Suprapubic skin (tissue), 4 donors: ENCODE measurements at regions not wholly inside any gene's neighbourhood (a gene's known extent, or its start where the extent isn't known, plus 50 kb on each side); places are given as distances from the start of the nearest gene placed in this dataset.

Source experiments
- DNase-seq, 2 donors: peaks; one replicate each; pipeline ENCODE4 v3.0.0-alpha.2; 2019; ENCODE audit warnings: low spot score in 2 of 2
- H3K27ac ChIP-seq: fragments of 200-600 bp; sonication (generic); one replicate; pipeline ENCODE4 v1.5.1; 2019
- H3K27me3 ChIP-seq: fragments of 200-600 bp; sonication (generic); one replicate; pipeline ENCODE4 v1.5.1; 2019
- H3K36me3 ChIP-seq: fragments of 200-600 bp; sonication (generic); one replicate; pipeline ENCODE4 v1.5.1; 2019
- H3K4me1 ChIP-seq: fragments of 200-600 bp; sonication (generic); one replicate; pipeline ENCODE4 v1.5.1; 2019
- H3K4me3 ChIP-seq: fragments of 200-600 bp; sonication (generic); one replicate; pipeline ENCODE4 v1.5.1; 2019; ENCODE audit warnings: mild to moderate bottlenecking
- H3K9me3 ChIP-seq: fragments of 200-600 bp; sonication (generic); one replicate; pipeline ENCODE4 v1.5.1; 2019
- EP300 ChIP-seq: sonication (generic); formaldehyde crosslinking; IDR thresholded peaks from one replicate; pipeline ENCODE4 v1.6.1; 2017; ENCODE audit warnings: antibody characterized with exemption
- POLR2A ChIP-seq, 2 donors: fragments of 450-650 bp; IDR thresholded peaks; one replicate each; pipeline ENCODE4 v1.6.1; 2017; ENCODE audit warnings: antibody characterized with exemption in 2 of 2, mild to moderate bottlenecking in 2 of 2, moderate library complexity in 2 of 2
- POLR2AphosphoS5 ChIP-seq, 3 donors: sonication (generic); formaldehyde crosslinking; IDR thresholded peaks; one replicate each; pipeline ENCODE4 v1.6.1; 2017; ENCODE audit warnings: antibody characterized with exemption in 3 of 3
- WGBS: methylation state at CpG from one replicate; pipeline ENCODE4 v1.1.5; 2018; 5-methylcytosine and 5-hydroxymethylcytosine counted together
- TF ChIP-seq, protein P1 (sequence below), 2 donors: fragments of 200-600 bp in 1 of 2; fragments of 450-650 bp in 1 of 2; sonication (generic) in 1 of 2; IDR thresholded peaks; one replicate each; pipeline ENCODE4 v1.5.1; 2016 to 2019; ENCODE audit warnings: antibody characterized with exemption in 2 of 2, mild to moderate bottlenecking in 1 of 2, moderate library complexity in 1 of 2

DNA sequence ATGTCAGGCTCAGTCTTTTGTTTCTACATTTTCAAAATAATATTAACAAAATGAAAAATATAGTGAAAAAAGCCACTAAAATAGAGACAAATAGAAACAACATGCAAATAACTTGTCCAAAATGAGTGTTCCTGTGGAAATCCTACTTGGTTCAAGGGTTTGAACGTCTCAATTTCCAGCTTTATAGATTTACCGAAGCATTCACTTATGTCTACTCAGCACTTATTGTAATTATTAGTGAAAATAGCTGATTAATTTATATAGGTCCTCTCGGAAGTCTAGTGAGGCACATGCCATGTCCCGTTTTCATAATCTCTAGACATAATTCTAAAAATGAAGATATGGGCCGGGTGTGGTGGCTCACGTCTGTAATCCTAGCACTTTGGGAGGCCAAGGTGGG lies 99.9 kb upstream of the NFIB start:
- H3K27ac ChIP-seq = no peak overlapping the region
- H3K9me3 ChIP-seq = no peaks in the 10 kb centered on the region
- 96% methylated on average over 6 of the region's 6 CpGs for WGBS
- TF ChIP-seq POLR2A (IDR thresholded peaks at IDR 0.05) (no peak), POLR2AphosphoS5 (IDR thresholded peaks at IDR 0.05) (no peak), EP300 (no peak)
- TF ChIP-seq, protein P1, sequence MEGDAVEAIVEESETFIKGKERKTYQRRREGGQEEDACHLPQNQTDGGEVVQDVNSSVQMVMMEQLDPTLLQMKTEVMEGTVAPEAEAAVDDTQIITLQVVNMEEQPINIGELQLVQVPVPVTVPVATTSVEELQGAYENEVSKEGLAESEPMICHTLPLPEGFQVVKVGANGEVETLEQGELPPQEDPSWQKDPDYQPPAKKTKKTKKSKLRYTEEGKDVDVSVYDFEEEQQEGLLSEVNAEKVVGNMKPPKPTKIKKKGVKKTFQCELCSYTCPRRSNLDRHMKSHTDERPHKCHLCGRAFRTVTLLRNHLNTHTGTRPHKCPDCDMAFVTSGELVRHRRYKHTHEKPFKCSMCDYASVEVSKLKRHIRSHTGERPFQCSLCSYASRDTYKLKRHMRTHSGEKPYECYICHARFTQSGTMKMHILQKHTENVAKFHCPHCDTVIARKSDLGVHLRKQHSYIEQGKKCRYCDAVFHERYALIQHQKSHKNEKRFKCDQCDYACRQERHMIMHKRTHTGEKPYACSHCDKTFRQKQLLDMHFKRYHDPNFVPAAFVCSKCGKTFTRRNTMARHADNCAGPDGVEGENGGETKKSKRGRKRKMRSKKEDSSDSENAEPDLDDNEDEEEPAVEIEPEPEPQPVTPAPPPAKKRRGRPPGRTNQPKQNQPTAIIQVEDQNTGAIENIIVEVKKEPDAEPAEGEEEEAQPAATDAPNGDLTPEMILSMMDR (IDR thresholded peaks at IDR 0.05) = no peak
- no peaks in the 10 kb centered on the region for H3K36me3 ChIP-seq
- H3K4me1 ChIP-seq = no peaks in the 10 kb centered on the region
- DNase-seq = no peak
- no peaks in the 10 kb centered on the region for H3K27me3 ChIP-seq
- H3K4me3 ChIP-seq = no peak overlapping the region

DNA sequence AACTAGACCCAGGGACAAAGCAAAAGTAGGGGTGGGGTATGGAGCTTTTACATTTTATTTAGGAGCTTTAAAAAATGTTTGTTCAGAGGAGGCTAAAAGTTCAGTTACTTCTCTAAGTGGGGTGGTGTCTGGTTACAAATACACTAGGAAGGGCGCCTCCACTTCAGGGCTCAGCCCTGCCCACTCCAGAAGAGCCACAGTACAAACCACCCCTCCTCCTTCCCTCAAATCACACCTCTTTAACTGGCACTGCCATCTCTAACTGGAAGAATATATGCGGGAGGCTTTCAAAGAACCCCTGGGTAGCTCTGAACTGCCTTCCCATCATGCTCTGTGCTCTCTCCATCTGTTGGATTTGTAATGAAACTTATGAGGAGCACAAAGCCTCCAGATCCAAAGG lies 98.8 kb upstream of the NFIB start:
- Histone ChIP-seq H3K27ac (no peak overlapping the region), H3K4me1 (no peaks in the 10 kb centered on the region), H3K36me3 (no peaks in the 10 kb centered on the region), H3K27me3 (no peaks in the 10 kb centered on the region), H3K9me3 (no peaks in the 10 kb centered on the region), H3K4me3 (no peak overlapping the region)
- WGBS = 82% methylated on average over 2 of the region's 2 CpGs
- TF ChIP-seq POLR2AphosphoS5 (IDR thresholded peaks at IDR 0.05) (no peak), POLR2A (IDR thresholded peaks at IDR 0.05) (no peak), EP300 (no peak)
- TF ChIP-seq, protein P1 (IDR thresholded peaks at IDR 0.05) = no peak
- DNase-seq = no peak

DNA sequence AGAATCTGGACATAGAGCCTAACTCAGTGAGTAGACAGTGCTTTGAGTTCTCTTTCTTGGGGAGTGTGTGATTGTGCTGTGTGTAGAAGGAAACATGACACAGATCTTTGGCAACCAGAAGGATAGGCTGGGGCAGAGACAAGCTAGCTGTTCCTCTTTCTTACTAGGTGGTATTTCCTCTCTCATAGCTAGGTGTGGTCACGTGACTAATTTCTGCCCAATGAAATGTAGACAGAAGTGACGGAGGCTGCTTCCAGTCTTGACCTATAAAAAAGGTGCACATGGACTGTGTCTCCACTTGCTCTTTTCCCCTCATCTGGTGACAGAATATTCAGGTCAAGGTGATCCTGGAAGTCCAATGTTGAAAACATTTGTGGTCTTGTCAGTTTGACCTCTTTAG lies 92.5 kb upstream of the NFIB start:
- Histone ChIP-seq H3K9me3 (no peaks in the 10 kb centered on the region), H3K27me3 (no peaks in the 10 kb centered on the region), H3K27ac (no peak overlapping the region), H3K36me3 (no peaks in the 10 kb centered on the region), H3K4me3 (no peak overlapping the region), H3K4me1 (no peaks in the 10 kb centered on the region)
- 94% methylated on average over 2 of the region's 2 CpGs for WGBS
- DNase-seq = no peak
- no peak for TF ChIP-seq POLR2A (IDR thresholded peaks at IDR 0.05)
- TF ChIP-seq POLR2AphosphoS5 (IDR thresholded peaks at IDR 0.05) = no peak
- TF ChIP-seq EP300 = no peak

DNA sequence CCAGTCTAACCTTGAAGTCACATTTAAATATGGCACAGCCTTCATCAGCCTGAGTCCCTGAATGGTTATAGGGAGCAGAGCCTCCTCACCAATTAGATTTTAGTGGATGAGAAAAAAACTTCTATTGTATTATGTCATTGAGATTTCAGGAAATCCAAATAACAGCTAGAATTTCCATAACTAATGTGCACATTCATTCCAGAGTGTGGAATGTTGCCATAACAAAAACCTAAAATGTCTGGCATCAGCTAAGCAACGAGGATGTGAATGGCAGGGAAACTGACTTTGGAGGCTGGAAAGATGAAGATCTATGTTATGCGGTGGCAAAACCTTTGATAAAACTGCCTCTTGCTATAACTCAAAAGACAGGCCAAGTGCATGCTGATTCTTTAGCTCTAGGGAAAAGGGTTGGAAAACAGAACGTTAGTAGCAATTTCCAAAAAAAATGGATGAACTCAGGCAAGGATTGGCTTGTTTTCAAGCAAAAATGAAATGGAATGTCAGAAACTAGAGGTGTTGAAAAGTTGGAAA lies 91.3 kb upstream of the NFIB start:
- Histone ChIP-seq H3K27ac (no peak overlapping the region), H3K4me3 (no peak overlapping the region), H3K4me1 (peaks cover 6% of the 10 kb centered on the region), H3K36me3 (no peaks in the 10 kb centered on the region), H3K27me3 (no peaks in the 10 kb centered on the region), H3K9me3 (no peaks in the 10 kb centered on the region)
- no peak for TF ChIP-seq POLR2AphosphoS5 (IDR thresholded peaks at IDR 0.05)
- TF ChIP-seq, protein P1 (IDR thresholded peaks at IDR 0.05) = no peak
- no peak for TF ChIP-seq EP300
- no peak for TF ChIP-seq POLR2A (IDR thresholded peaks at IDR 0.05)
- 76% methylated on average over 3 of the region's 3 CpGs for WGBS
- no peak for DNase-seq

DNA sequence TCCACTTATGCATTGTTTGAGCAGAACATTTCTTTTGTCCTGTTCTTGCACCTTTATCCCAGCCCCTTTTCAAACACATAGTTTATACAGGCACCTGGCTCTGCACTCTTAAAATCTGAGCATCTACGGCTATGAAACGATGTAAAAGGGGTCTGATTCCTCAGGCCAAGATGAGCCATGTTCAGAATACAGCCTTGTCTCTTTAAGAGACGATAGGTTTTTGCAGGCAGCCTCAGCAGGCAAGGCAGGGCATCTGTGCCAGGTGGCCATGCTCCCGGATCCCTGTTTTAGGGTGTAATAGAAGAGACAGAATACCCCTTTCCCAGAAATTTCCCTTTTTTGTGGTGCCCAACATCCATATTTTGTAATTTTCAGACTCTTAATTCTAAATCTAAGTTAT lies 89.1 kb upstream of the NFIB start:
- Histone ChIP-seq H3K27me3 (no peaks in the 10 kb centered on the region), H3K9me3 (no peaks in the 10 kb centered on the region), H3K27ac (no peak overlapping the region), H3K36me3 (no peaks in the 10 kb centered on the region), H3K4me3 (no peak overlapping the region), H3K4me1 (peaks cover 11% of the 10 kb centered on the region)
- 66% methylated on average over 4 of the region's 4 CpGs for WGBS
- DNase-seq = no peak
- TF ChIP-seq POLR2AphosphoS5 (IDR thresholded peaks at IDR 0.05) (no peak), EP300 (no peak), POLR2A (IDR thresholded peaks at IDR 0.05) (no peak)
- TF ChIP-seq, protein P1 (IDR thresholded peaks at IDR 0.05) = no peak

DNA sequence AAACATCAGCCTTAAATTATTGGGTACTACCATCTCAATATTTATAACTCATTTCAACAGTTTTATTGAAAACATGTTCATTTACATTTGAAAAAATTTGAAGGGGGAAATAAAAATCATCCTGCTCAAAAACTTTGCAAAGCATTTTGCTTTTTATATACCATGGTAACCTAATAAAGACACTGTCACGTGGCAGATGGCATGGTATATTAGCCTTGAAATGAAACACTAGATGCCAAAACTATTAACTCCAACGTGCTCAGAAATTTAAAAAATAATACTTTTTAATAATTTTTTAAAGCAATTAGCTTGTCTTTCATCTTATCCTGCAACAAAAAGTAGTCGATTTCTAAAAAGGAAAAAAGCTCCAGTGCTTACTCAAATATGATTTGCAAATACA lies 88.6 kb upstream of the NFIB start:
- no peak for DNase-seq
- Histone ChIP-seq H3K4me1 (peaks cover 11% of the 10 kb centered on the region), H3K27ac (no peak overlapping the region), H3K27me3 (no peaks in the 10 kb centered on the region), H3K9me3 (no peaks in the 10 kb centered on the region), H3K36me3 (no peaks in the 10 kb centered on the region), H3K4me3 (no peak overlapping the region)
- 66% methylated on average over 3 of the region's 3 CpGs for WGBS
- no peak for TF ChIP-seq EP300
- TF ChIP-seq POLR2AphosphoS5 (IDR thresholded peaks at IDR 0.05) = no peak
- TF ChIP-seq POLR2A (IDR thresholded peaks at IDR 0.05) = no peak
- TF ChIP-seq, protein P1 (IDR thresholded peaks at IDR 0.05) = no peak
